RPMI7951 (cell line): ENCODE measurements at regions not wholly inside any gene's neighbourhood (a gene's known extent, or its start where the extent isn't known, plus 50 kb on each side); places are given as distances from the start of the nearest gene placed in this dataset.

Experiments
- DNase-seq: peaks from one replicate; pipeline ENCODE4 v3.0.0-alpha.2; 2012; ENCODE audit warnings: low read depth

DNA sequence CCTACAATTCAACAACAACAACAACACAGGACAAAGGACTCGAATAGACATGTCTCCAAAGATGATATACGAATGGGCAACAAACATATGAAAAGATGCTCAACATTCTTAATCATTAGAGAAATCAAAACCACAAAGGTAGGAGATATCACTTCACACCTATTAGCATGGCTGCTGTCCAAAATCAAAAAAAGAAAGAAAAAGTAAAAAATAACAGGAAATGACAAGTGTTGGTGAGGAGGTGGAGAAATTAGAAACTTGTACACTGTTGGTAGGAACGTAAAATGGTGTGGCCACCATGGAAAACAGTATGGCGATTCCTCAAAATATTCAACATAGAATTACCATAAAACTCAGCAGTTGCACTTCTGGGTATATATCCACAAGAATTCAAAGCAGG lies 312.3 kb upstream of the STT3B start:
- no peak for DNase-seq

DNA sequence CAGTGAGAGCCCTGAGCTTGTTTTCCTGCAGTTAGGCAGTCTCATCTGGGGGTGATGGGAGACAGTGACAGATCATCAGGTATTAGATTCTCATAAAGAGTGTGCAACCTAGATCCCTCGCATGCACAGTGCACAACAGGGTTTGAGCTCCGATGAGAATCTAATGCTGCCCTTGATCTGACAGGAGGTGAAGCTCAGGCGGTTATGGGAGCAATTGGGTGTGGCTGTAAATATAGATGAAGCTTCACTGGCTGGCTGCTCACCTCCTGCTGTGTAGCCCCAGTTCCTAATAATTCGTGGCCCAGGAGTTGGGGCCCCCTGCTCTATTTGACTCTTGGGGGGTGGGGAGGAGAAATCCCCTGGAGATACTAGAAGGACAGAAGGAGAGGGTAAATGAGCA lies 309.4 kb upstream of the STT3B start:
- no peak for DNase-seq

DNA sequence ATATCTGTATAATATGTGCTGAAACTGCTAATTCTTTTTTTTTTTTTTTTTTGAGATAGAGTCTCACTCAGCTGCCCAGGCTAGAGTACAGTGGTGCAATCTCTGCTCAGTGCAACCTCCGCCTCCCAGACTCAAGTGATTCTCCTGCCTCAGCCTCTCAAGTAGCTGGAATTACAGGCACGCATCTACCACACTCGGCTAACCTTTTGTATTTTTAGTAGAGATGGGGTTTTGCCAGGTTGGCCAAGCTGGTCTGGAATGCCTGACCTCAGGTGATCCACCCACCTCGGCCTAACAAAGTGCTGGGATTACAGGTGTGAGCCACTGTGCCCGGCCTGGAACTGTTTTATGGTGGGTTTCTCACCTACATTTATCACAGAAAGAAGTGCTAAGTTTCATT lies 307.8 kb upstream of the STT3B start:
- DNase-seq = no peak

DNA sequence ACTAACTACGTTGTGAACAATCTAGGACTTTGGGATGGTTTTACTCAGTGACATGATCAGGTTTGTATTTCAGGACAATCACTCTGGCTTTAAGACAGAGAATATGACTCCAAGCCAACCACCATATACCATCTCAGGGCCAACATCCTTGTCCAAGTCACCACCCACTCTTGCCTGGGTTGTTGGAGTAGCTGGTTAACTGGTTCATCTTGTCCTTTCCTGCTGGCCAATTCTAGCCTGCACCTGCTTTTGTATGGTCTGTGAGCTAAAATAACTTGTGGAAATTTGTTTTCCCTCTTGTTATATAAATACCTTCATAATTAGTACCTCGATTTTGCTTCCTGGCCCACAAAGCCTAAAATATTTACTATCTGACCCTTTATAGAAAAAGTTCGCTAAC lies 306.8 kb upstream of the STT3B start:
- DNase-seq = no peak

DNA sequence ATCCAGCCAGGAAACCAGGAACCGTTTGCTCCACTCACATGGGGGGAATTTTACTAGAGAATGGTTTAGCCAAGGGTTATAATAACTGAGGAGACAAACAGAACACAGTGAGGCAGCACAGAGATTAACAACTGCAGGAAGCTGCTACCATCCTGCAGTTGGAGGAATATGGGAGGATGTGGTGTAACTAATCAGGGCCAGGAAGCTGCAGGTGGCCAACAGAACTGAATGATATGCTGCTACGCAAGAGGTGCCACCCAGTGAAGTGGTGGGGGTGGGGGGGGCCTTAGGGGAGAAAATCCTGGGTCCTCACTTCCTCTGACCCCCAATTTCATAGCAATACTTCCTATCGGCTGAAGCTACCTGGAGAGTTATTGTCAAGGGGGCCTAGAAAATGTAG lies 306.4 kb upstream of the STT3B start:
- DNase-seq = no peak

DNA sequence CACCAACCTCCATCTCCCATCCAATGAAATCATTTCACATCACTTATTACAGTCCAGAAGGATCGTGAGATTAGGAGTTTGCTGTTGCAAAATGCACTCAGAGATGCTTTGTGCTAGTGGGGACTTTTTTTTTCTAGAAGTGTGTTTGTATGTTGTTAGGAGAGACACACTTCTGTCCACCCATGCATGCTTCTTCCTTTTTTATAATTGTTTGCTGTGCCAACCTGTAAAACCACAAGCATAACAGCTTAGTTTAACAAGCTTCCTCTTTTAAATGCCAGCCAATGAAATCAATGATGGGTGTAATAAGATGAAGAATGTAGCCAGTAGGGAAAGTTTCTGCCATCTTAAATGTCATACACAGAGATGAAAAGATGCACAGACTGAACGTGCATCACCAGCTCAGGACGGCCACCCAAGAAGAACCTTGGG lies 305.6 kb upstream of the STT3B start:
- DNase-seq = no peak

DNA sequence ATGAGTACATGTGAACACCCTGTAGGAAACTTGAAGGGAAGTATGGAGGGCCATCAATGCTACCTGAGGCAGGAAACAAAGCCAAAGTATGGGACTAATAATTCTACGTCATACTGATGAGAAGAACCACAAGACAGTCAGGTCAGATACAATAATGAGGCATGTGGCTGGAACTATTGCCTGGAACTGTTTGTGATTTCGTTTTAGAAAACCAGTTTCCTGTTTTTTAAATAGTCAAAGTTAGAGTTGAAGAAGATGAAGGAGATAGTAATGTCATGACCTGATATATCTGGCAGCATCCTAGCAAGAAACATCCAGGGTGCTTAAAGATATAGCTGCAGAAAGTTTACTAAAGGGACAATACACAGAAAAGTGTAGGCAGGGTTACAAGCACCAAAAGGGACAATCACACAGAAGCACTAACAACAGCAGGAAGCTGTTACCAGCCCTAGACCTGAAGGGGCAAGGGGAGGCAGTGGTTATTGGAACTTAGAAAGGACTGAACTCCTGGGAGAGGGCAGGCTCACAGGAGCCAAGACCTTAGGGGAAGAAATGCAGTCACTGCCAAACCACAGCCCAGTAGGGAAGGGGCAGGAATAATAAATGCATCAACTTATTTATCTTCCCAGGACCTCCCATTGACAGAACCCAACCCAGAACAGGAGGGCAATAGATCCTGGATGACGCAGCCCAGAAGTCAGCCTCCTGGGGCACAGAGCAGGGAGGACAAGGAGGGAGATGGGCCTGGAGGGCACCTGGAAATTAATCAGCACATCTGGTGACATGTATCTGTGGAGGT lies 302.1 kb upstream of the STT3B start:
- DNase-seq = no peak

DNA sequence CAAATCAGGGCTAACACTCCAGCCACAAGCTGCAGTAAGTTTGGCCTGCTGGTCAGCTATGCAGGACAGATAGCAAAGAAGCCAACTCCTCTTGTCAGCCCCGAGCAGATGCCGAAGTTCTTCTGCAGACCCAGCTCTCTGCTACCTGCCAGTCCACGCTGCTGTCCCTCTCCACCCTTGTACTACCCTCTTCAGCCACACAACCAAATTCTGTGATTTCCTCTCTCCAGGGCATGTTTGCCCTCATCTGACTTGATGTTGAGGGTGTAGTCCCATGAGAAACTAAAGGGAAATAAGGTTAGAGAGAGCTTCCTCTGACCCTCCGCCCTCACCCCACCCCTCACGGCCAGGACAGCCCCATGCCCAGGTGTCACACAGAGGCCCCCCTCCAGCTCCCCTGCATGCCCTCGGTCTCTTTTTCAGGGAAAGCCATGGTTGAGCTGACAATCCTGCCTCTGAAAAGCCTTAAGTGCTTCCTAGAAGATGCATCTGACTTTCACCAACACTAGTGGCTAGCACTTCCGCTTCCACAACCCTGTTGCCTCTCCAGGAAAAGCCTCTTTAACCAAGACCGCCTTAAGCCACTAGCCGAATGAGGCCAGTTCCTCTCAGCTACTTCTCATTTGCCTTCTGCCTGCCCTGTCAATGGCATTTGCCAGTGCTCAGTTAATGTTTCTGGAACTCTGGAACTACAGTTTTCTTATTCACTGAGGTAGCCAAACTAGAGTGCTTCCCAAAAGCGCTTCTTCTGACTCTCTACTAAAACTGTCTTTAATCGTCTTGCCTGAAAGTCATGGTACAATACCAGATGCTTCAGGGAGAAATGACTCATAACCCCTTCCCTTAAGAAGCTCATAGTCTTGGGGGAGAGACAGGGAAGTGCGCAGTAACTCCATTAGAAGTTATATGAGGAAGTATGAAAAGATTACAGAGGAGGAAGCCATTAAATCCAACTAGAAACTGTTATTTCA lies 300.4 kb upstream of the STT3B start:
- peak; percentile 64 for DNase-seq

DNA sequence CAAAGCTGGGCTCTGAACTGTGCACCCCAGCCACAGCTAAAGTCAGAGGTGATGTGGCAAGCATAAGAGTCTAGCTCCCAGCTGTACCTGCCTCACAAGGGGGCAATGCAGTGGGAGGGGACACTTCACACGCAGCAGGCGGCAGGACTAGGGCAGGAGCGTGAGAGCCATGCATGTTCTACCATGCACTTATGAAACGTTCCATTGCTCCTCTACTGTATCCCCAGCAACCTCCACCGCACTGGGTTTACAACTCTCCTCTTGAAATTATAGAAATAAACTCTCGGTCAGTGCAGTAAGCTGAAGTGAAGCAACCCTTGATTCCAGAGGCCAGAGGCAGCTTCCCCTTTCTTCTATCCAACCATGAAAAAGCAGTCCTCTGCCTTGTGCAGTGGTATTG lies 298.6 kb upstream of the STT3B start:
- DNase-seq = no peak

DNA sequence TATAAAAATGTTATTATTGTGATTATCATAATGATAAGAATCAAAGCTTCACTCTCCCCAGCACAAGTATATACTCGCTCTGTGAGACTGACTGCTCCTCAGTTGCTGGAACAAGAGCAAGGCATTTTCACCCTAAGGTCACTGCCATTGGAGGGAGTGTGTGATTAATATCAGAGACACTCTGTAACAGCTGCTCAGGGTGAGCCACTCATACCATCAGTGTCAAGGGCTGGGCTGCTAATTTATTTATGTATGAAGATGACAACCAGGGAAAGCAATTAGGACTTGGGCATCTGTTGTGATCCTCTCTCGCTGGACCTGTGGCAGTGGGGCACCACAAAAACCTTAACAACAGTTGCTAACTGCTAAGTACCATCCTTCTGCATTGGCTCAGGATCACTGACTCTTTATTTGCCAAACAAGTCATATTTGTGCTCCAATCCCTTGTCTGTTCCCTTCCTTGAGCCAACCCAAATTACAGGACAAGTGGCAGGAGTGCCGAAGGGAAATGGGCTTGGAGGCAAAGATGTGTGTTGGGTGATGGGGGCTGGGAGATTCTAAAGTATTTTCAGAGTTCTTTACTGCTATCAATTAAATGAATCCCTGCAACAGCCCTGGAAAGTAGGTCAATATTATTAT lies 297.5 kb upstream of the STT3B start:
- DNase-seq = no peak

DNA sequence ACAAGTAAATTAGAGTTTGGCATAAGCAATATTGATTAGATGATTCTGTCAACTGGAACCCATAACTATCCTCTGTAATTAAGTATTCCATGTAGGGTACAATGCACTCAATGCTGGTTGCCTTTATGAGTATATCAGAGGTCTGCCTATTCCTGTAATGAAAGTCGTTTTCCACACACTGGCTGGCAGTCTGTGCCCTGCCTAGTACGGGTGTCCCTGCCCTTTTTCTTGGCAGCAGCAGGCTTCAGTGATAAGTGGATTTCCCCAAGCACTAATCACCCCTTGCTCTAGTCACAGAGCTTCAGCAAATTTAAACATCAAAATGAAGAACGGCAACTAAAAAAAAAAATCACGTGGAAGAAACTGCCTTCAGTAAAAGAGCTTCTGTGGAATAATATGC lies 294.8 kb upstream of the STT3B start:
- no peak for DNase-seq

DNA sequence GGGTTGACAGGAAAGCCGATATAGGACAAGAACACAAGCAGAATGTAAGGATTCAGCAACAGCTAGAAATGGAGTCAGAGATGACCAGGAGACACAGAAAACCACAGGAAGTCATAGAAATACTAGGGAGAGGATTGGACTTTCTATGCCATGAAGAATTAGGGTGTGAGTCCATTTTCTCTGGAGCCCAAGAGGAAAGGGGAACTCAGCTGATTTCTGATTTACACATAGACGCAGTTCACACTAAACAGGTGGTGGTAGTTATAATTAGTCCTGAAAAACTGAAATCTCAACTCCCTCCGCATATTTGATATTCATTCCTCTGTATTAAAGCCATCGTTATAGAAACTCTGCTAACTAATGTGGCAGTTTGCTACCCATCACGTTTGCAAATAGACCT lies 292.7 kb upstream of the STT3B start:
- no peak for DNase-seq

DNA sequence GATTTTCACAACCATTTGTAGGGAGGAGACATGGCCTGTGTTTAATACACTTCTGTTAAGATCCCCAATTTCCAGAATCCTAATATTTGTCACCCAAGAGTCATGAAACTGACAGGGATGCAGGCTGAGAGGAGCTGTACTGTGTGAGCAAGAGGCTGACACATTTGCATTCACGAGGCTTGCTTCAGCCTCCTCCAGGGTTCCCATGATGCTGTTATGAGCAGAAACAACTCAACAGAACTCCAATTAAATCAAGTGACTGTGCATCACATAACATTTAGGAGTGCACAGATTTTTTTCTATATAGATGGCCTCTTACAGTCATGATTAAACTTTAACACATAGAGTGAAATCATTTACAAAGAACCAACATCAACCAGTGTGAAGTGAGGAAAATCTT lies 292.3 kb upstream of the STT3B start:
- no peak for DNase-seq

DNA sequence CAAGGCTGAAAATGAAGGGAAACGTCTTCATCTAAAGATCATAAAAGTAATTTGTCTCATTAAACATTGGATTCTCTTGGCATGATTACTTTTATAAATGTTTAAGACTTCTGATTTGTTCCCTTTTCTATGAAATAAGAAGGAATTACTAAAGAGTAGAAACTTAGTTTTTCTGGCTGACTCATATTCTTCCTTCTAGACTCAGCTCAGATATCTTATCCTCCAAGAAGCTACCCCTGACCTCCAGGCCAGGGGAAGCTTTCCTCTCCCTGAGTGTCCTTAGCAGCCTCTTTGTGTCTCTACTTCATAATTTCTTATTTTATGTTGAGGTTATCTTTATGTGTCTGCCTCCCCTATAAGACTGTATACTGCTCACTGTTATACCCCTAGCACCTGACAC lies 291.9 kb upstream of the STT3B start:
- no peak for DNase-seq

DNA sequence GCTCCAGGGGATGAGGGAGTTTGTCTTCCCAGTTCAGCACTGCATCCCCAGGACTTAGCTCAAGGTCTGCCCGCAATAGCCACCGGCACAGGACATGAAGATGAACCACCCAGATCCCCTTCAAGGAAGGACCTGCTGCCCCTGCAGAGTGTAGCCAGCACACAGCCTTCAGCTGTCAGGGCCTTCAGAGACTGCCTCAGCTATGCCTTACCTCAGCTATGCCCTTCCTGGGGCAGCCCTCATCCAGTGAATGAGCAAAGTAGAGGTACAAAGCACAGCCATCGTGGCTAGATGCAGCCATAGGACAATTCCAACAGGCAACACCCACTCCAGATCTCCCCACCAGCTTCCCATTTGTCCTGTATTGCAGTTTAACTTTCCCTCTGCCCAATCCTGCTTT lies 291.2 kb upstream of the STT3B start:
- DNase-seq = no peak

DNA sequence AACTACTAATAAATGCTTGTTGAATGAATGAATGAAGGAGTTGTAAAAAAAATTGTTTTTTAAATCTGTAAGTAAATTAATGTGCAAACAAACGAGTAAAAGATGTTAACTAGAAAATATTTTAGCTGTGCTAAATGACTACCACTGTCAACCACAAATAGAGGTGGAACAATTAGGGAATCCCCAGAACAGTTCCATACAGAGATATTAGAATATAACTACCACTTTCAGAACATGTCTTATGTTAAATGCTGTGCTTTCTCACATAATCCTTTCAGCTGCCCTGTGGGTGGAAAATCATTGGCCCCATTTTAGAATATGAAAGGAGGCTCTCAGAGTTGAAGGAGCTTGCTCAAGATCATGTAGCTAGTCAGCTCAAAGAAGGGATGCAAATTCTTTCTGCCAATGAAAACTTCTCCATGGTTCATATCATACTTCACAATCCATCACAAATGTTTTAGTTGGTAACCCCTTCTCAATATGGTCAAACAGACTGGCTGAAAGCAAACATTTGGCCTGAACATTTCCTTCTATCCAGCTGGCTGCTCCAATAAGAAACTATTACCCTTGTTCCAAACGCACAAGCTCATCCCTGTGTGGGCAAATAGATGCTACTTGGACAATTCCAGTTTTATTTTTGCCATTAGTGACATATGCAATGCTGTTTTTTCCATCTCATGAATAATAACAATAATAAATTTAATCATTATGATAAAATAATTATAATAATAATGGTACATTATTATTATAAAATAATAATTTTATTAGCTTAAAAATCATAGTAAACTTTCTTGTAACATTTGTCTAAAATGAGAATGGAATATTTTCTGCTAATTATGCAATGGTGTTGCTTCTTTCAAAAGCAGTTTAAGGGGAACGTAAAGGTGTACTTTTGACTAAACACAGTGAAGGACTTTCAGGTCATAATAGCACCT lies 290.4 kb upstream of the STT3B start:
- DNase-seq = no peak

DNA sequence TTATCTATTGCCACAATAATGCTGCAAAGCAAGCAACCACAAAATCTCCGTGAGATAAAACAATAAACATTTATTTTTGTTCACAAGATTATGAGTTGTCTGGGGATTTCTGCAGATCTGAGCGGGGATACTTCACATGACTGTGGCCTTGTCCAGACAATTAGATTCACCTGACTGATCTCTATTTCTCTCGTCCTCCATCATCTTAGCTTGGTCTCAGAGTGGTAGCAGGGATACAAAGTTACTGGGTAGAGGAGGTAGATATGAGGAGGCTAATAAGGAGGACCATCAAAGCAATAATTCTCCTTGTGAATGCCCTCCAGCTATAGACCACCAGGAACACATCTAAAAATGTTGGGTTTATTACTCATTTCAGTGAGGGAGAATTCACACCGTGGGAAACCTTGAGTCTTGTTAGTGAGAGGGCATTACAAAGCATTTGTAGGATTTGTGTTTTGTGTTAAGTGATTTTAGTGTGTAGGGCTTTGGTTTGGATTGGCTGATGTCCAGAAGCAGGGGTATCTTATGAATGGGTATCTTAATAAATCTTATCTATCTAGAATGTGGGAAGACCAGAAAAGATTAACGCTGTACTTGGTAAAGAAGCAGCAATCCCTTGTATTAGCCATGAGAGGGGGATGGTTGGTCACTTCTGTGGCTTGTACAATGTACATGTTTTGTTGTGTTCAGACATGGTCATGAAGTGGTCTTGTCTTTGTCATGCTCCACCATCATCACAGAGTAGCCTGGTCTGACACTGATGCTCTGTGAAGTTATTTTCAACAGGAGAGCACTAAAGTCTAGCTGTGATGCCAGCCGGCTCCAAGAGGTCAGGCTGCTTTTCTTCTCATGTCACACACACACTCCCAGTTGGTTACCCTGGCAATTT lies 287.6 kb upstream of the STT3B start:
- DNase-seq = no peak

DNA sequence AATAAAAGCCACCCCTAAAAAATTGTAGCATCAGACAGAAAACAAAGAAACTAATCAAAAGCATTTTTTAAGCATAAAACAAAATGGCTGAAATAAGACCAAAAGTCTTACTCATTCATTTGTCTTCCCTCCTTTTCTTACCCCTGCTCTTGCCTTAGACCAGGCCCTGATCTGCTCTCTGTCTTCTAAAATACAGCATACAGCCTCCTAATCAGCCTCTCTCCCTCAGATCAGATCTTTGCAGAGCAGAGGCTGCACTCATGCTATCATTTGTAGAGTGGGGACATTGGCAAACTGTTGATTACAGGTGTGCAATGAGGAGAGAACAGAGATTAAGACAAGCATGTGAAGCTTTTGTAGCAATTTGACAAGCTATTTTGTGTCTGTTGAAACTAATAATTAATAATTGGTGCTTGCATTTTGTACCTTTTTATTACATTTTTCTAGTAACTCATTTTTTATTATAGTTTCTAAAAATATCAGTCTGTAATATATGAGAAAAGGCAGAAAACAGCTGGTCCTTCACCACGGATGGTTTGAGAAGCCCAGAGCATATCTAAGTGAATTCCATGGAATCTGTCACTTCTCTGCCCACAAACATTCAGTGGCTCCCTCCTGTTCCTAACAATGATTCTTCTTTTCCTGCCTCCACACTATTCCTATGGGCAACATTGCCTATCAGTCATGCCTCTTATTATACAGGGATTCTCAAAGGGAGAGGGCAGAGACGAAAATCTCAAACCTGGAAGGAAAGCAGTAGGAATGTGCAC lies 286.2 kb upstream of the STT3B start:
- DNase-seq = no peak

DNA sequence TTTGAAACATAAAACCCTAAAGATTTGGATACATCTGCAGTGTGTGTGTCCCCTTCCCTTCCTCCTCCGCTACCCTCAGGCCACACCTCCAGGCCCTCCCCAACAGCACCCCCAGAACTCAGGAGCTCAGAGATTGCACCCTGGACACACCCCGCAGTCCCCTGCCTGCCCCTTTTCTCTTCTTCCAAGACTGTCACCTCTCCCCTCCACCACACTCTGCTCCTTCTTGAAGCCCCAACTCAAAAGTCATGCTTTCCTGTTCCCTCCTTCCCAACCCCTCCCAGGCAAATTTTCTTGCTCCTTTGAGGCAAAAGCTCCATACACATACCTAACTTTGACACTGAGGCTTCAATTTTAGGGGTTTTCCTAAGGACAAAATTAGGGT lies 285.7 kb upstream of the STT3B start:
- no peak for DNase-seq
